ENCODE measurements at regions not wholly inside any gene's neighbourhood (a gene's known extent, or its start where the extent isn't known, plus 50 kb on each side); places are given as distances from the start of the nearest gene placed in this dataset.

- Histone ChIP-seq H3K4me1 (no peaks in the 10 kb centered on the region), H3K36me3 (no peaks in the 10 kb centered on the region), H3K9me3 (no peaks in the 10 kb centered on the region), H3K27me3 (no peaks in the 10 kb centered on the region), H3K4me3 (no peak overlapping the region), H3K27ac (no peak overlapping the region)
- ATAC-seq (ENCODE audit: low FRiP score in 2 of 2) (no peak), DNase-seq (no peak)
- WGBS, 2 donors: 91 to 94% methylated on average over 8 of the region's 8 CpGs
- TF ChIP-seq POLR2A (IDR thresholded peaks at IDR 0.05) (no peak), EP300 (IDR thresholded peaks at IDR 0.05) (no peak), POLR2AphosphoS5 (IDR thresholded peaks at IDR 0.05) (no peak)
- TF ChIP-seq, protein P1, sequence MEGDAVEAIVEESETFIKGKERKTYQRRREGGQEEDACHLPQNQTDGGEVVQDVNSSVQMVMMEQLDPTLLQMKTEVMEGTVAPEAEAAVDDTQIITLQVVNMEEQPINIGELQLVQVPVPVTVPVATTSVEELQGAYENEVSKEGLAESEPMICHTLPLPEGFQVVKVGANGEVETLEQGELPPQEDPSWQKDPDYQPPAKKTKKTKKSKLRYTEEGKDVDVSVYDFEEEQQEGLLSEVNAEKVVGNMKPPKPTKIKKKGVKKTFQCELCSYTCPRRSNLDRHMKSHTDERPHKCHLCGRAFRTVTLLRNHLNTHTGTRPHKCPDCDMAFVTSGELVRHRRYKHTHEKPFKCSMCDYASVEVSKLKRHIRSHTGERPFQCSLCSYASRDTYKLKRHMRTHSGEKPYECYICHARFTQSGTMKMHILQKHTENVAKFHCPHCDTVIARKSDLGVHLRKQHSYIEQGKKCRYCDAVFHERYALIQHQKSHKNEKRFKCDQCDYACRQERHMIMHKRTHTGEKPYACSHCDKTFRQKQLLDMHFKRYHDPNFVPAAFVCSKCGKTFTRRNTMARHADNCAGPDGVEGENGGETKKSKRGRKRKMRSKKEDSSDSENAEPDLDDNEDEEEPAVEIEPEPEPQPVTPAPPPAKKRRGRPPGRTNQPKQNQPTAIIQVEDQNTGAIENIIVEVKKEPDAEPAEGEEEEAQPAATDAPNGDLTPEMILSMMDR (IDR thresholded peaks at IDR 0.05): no peak
These were observed 222.6 kb downstream of the NPR3 start for GRCh38 chr5:32933692-32934091.

DNA sequence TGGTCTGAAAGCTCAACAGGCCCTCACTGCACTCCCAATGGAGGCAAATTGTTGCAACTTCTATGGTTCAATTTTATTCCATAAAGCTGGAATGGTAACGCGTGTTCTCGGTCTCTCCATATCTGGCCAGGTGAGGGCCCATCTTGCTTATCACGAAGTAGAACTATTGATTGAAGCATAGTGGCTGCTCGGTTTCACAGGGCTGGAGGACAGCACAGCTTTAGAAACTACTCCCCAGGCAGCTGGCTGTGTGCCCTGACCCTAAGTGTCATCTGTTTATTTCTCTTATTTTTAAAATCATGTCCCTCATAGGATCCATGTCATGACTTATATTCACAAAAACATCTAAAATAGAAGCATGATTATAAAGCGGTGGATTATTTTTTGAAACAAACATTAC, 223.4 kb downstream of the NPR3 start:
- Histone ChIP-seq H3K27ac (no peak overlapping the region), H3K9me3 (no peaks in the 10 kb centered on the region), H3K4me1 (no peaks in the 10 kb centered on the region), H3K27me3 (no peaks in the 10 kb centered on the region), H3K4me3 (no peak overlapping the region), H3K36me3 (no peaks in the 10 kb centered on the region)
- WGBS, 2 donors: 93% methylated on average over 6 of the region's 6 CpGs
- no peak for DNase-seq
- TF ChIP-seq, protein P1 (IDR thresholded peaks at IDR 0.05): no peak
- TF ChIP-seq POLR2A (IDR thresholded peaks at IDR 0.05) (no peak), EP300 (IDR thresholded peaks at IDR 0.05) (no peak)
- ATAC-seq (ENCODE audit: low FRiP score in 2 of 2): no peak

GRCh38 chr5:32935283-32935682, 224.2 kb downstream of the NPR3 start:
- no peak for ATAC-seq (ENCODE audit: low FRiP score in 2 of 2)
- Histone ChIP-seq H3K9me3 (no peaks in the 10 kb centered on the region), H3K4me3 (no peak overlapping the region), H3K27ac (no peak overlapping the region), H3K36me3 (no peaks in the 10 kb centered on the region), H3K4me1 (no peaks in the 10 kb centered on the region), H3K27me3 (no peaks in the 10 kb centered on the region)
- 46 to 58% methylated on average over 2 of the region's 2 CpGs for WGBS, 2 donors
- TF ChIP-seq EP300 (IDR thresholded peaks at IDR 0.05) (no peak), POLR2A (IDR thresholded peaks at IDR 0.05) (no peak), POLR2AphosphoS5 (IDR thresholded peaks at IDR 0.05) (no peak)
- TF ChIP-seq, protein P1 (IDR thresholded peaks at IDR 0.05): no peak
- DNase-seq: no peak

GRCh38 chr5:32936329-32936728, 225.2 kb downstream of the NPR3 start:
- DNase-seq: no peak

More at GRCh38 chr5:32936329-32936728, 225.2 kb downstream of the NPR3 start:
- no peaks in the 10 kb centered on the region for H3K4me1 ChIP-seq
- no peaks in the 10 kb centered on the region for H3K36me3 ChIP-seq
- H3K4me3 ChIP-seq: no peak overlapping the region
- no peak for ATAC-seq (ENCODE audit: low FRiP score in 2 of 2)
- no peaks in the 10 kb centered on the region for H3K27me3 ChIP-seq
- H3K27ac ChIP-seq: no peak overlapping the region
- 68 to 82% methylated on average over 4 of the region's 4 CpGs for WGBS, 2 donors
- no peaks in the 10 kb centered on the region for H3K9me3 ChIP-seq
- TF ChIP-seq EP300 (IDR thresholded peaks at IDR 0.05): no peak
- no peak for TF ChIP-seq POLR2A (IDR thresholded peaks at IDR 0.05)
- TF ChIP-seq POLR2AphosphoS5 (IDR thresholded peaks at IDR 0.05): no peak
- TF ChIP-seq, protein P1 (IDR thresholded peaks at IDR 0.05): no peak
